HepG2 (cell line): ENCODE measurements at regions not wholly inside any gene's neighbourhood (a gene's known extent, or its start where the extent isn't known, plus 50 kb on each side); places are given as distances from the start of the nearest gene placed in this dataset.

Source experiments
- ATAC-seq: fragments of 200-7000 bp; cut with Tn5 transposase; 3 replicates; pipeline ENCODE4 v1.9.1; 2020; ENCODE audit warnings: mild to moderate bottlenecking, moderate library complexity
- BruUV-seq: library from RNA; stranded (reverse); fragments of 400-500 nt; replicated peaks from 2 replicates; lab custom pipeline; 2021; lab: Mats Ljungman, UMichigan
- CTCF ChIA-PET: fragments of 300-600 bp; formaldehyde crosslinking; extraction: SDS; loops from one replicate; lab custom pipeline; 2021; ENCODE audit warnings: low total read pairs, inconsistent platforms, low intra/inter-chr PET ratio; lab: Yijun Ruan, JAX
- POLR2A ChIA-PET: fragments of 350-600 bp; sonication (Branson Sonifier 250); formaldehyde crosslinking; loops from one replicate; lab custom pipeline; 2020; ENCODE audit warnings: antibody characterized with exemption, inconsistent platforms; lab: Yijun Ruan, JAX
- DNase-seq: peaks from one replicate; pipeline ENCODE4 v3.0.0-alpha.2; 2015; ENCODE audit warnings: low spot score
- FAIRE-seq: peaks from 3 replicates; lab custom pipeline; 2011; peaks lifted over from hg19 to GRCh38; lab: Jason Lieb, UNC
- H2AFZ ChIP-seq: one replicate; pipeline ENCODE4 v1.6.1; 2011; ENCODE audit warnings: low read length, inconsistent platforms
- H3K27ac ChIP-seq: fragments of 300-600 bp; 3 replicates; pipeline ENCODE4 v1.8.0; 2011; ENCODE audit warnings: mixed run types, mild to moderate bottlenecking, mixed read lengths, low read length, inconsistent platforms; ENCODE audit not compliant: insufficient read depth; ENCODE audit errors: extremely low read length
- H3K27me3 ChIP-seq, 2 experiments: fragments of 200-600 bp in 1 of 2; 2 replicates in 1 of 2; 3 replicates in 1 of 2; pipeline versions ENCODE4 v1.6.0 to v1.8.0; 2011; ENCODE audit warnings: low read length in 2 of 2, mild to moderate bottlenecking in 2 of 2, moderate library complexity in 2 of 2, inconsistent platforms in 1 of 2; ENCODE audit not compliant: insufficient read depth in 2 of 2, control insufficient read depth in 1 of 2
- H3K36me3 ChIP-seq, 2 experiments: fragments of 200-600 bp in 1 of 2; replicated peaks in 1 of 2; 2 replicates in 1 of 2; 3 replicates in 1 of 2; pipeline versions ENCODE4 v1.5.1 to v1.8.0; 2011; ENCODE audit warnings: low read length in 2 of 2, inconsistent platforms in 1 of 2; ENCODE audit not compliant: insufficient read depth in 2 of 2, control insufficient read depth in 1 of 2
- H3K4me1 ChIP-seq: 2 replicates; pipeline ENCODE4 v1.5.1; 2012; ENCODE audit warnings: low read length, inconsistent platforms; ENCODE audit not compliant: insufficient read depth
- H3K4me2 ChIP-seq: 2 replicates; pipeline ENCODE4 v1.6.0; 2011; ENCODE audit warnings: low read depth, low read length, inconsistent platforms
- H3K4me3 ChIP-seq, 3 experiments: fragments of 200-600 bp in 1 of 3; sonication (generic), shearing (Covaris generic) in 1 of 3; replicated peaks in 1 of 3; 2 replicates each; pipeline ENCODE4 v1.5.1; 2011 to 2016; ENCODE audit warnings: low read length in 3 of 3, inconsistent platforms in 2 of 3, low read depth in 2 of 3, mild to moderate bottlenecking in 2 of 3, control low read depth in 1 of 3, mixed read lengths in 1 of 3; ENCODE audit not compliant: insufficient read depth in 1 of 3
- H3K79me2 ChIP-seq: one replicate; pipeline ENCODE4 v1.6.1; 2011; ENCODE audit warnings: low read length, inconsistent platforms; ENCODE audit not compliant: insufficient read depth
- H3K9ac ChIP-seq: 2 replicates; pipeline ENCODE4 v1.6.0; 2011; ENCODE audit warnings: mild to moderate bottlenecking, low read depth, low read length, inconsistent platforms; ENCODE audit not compliant: insufficient read depth
- H3K9me3 ChIP-seq: 2 replicates; pipeline ENCODE4 v1.5.1; 2012; ENCODE audit warnings: mild to moderate bottlenecking, low read length
- H4K20me1 ChIP-seq: 2 replicates; pipeline ENCODE4 v1.6.0; 2011; ENCODE audit warnings: inconsistent platforms, mild to moderate bottlenecking, low read length, moderate library complexity; ENCODE audit not compliant: insufficient read depth
- ADNP ChIP-seq: sonication (generic); formaldehyde crosslinking; IDR thresholded peaks from 2 replicates; pipeline ENCODE4 v1.4.0; 2020; ENCODE audit warnings: missing genetic modification reagents
- GRHL1 ChIP-seq: sonication (generic); formaldehyde crosslinking; conservative IDR thresholded peaks from 2 replicates; pipeline ENCODE4 v1.8.0; 2022; ENCODE audit warnings: missing genetic modification reagents
- HMG20B ChIP-seq: conservative IDR thresholded peaks from 2 replicates; pipeline ENCODE4 v1.6.1; 2016; ENCODE audit warnings: missing genetic modification reagents, missing compliant biosample characterization
- KDM6A ChIP-seq: IDR thresholded peaks from 2 replicates; pipeline ENCODE4 v1.6.1; 2016; ENCODE audit warnings: low read depth
- KIAA2018 ChIP-seq: sonication (generic); formaldehyde crosslinking; IDR thresholded peaks from 2 replicates; pipeline ENCODE4 v1.5.0; 2020; ENCODE audit warnings: mild to moderate bottlenecking, missing genetic modification reagents, borderline replicate concordance
- KMT2B ChIP-seq: IDR thresholded peaks from 2 replicates; pipeline ENCODE4 v1.6.1; 2016; ENCODE audit warnings: missing genetic modification reagents, missing compliant biosample characterization
- MIER3 ChIP-seq: IDR thresholded peaks from 2 replicates; pipeline ENCODE4 v1.6.1; 2016; ENCODE audit warnings: missing compliant biosample characterization, borderline replicate concordance
- PPARG ChIP-seq: conservative IDR thresholded peaks from 2 replicates; pipeline ENCODE4 v1.6.1; 2016; ENCODE audit warnings: missing biosample characterization, missing genetic modification reagents
- SP2 ChIP-seq: sonication (generic); formaldehyde crosslinking; IDR thresholded peaks from 2 replicates; pipeline ENCODE4 v1.5.1; 2020; ENCODE audit warnings: mild to moderate bottlenecking, missing genetic modification reagents
- TBL1XR1 ChIP-seq: fragments of 150-350 bp; IDR thresholded peaks from 2 replicates; pipeline ENCODE4 v1.6.1; 2014; ENCODE audit warnings: borderline replicate concordance, low read length; ENCODE audit not compliant: partially characterized antibody
- ZBTB38 ChIP-seq: sonication (generic); formaldehyde crosslinking; IDR thresholded peaks from 2 replicates; pipeline ENCODE4 v1.5.1; 2020; ENCODE audit warnings: mild to moderate bottlenecking, missing genetic modification reagents
- ZFYVE20 ChIP-seq: sonication (generic); formaldehyde crosslinking; IDR thresholded peaks from 2 replicates; pipeline ENCODE4 v1.8.0; 2023; ENCODE audit warnings: low read depth, mild to moderate bottlenecking, moderate library complexity, missing genetic modification reagents, borderline replicate concordance
- ZMAT3 ChIP-seq: sonication (generic); formaldehyde crosslinking; conservative IDR thresholded peaks from 2 replicates; pipeline ENCODE4 v1.7.0; 2021; ENCODE audit warnings: missing genetic modification reagents
- ZNF12 ChIP-seq: sonication (generic); formaldehyde crosslinking; IDR thresholded peaks from 2 replicates; pipeline ENCODE4 v1.5.0; 2020; ENCODE audit warnings: missing genetic modification reagents
- ZNF333 ChIP-seq: sonication (generic); formaldehyde crosslinking; IDR thresholded peaks from 2 replicates; pipeline ENCODE4 v1.4.0; 2020; ENCODE audit warnings: mild to moderate bottlenecking, missing genetic modification reagents, borderline replicate concordance
- WGBS: methylation state at CpG from one replicate; pipeline ENCODE4 v1.1.6; 2017; ENCODE audit warnings: low lambda C conversion rate; 5-methylcytosine and 5-hydroxymethylcytosine counted together
- in situ Hi-C: cut with HindIII; loops from 2 replicates; pipeline ENCODE4 v1.10.0; 2017; ENCODE audit warnings: low pct_unique_long_range_greater_than_20kb; ENCODE audit not compliant: extremely low pct_ligation_motif_present
- intact Hi-C: fragments of 100-400 bp; cut with micrococcal nuclease; formaldehyde crosslinking; loops from one replicate; pipeline ENCODE4 v1.10.0; 2022; ENCODE audit not compliant: unreplicated experiment
- TF ChIP-seq, protein P1 (sequence below): sonication (generic); formaldehyde crosslinking; IDR thresholded peaks from 2 replicates; pipeline ENCODE4 v1.4.0; 2020; ENCODE audit warnings: missing genetic modification reagents

DNA sequence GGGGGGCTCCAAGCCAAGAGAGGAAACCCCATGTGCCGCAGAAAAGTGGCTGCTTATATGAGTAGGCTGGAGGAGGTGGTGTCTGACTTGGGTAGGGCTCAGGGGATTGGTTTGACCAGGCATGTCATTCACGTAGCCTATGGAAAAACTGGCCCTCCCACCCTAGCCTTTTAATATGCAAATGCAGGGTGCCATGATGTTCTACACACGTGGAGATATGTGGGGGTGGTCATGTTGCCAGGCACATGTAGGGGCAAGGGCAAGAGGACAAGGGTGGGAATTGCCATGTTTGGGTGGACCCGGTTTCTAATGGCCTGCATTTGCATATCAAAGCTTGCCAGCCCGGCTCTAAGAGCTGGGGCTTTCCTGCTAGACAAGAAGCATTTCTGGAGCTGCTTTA lies 86.9 kb upstream of the SHISA3 start:
- Histone ChIP-seq H3K36me3 (no peaks in the 10 kb centered on the region), H2AFZ (no peak overlapping the region), H3K79me2 (no peaks in the 10 kb centered on the region), H3K9ac (no peak overlapping the region), H3K4me1 (no peaks in the 10 kb centered on the region), H3K9me3 (no peaks in the 10 kb centered on the region), H4K20me1 (no peaks in the 10 kb centered on the region), H3K4me2 (no peak overlapping the region), H3K4me3 (no peak overlapping the region), H3K27ac (no peak overlapping the region), H3K27me3 (peaks cover 0 to 6% of the 10 kb centered on the region in 2 experiments; a peak in 2 of 5 replicates)
- intact Hi-C loops (no loop called here), in situ Hi-C loops (no loop called here)
- FAIRE-seq (no peak), DNase-seq (no peak), ATAC-seq (no peak)
- ChIA-PET POLR2A (no interaction called here), CTCF (no interaction called here)
- no TSS peak for BruUV-seq
- 25% methylated on average over 4 of the region's 5 CpGs for WGBS
- TF ChIP-seq ZBTB38 (CRISPR knock-in tag), result no peak
- TF ChIP-seq, protein P1, sequence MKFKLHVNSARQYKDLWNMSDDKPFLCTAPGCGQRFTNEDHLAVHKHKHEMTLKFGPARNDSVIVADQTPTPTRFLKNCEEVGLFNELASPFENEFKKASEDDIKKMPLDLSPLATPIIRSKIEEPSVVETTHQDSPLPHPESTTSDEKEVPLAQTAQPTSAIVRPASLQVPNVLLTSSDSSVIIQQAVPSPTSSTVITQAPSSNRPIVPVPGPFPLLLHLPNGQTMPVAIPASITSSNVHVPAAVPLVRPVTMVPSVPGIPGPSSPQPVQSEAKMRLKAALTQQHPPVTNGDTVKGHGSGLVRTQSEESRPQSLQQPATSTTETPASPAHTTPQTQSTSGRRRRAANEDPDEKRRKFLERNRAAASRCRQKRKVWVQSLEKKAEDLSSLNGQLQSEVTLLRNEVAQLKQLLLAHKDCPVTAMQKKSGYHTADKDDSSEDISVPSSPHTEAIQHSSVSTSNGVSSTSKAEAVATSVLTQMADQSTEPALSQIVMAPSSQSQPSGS (CRISPR knock-in tag), result no peak
- TF ChIP-seq MIER3 (CRISPR knock-in tag), result no peak
- TF ChIP-seq KIAA2018 (CRISPR knock-in tag), result no peak
- TF ChIP-seq KDM6A, result no peak
- no peak for TF ChIP-seq PPARG
- TF ChIP-seq TBL1XR1, result no peak
- no peak for TF ChIP-seq ZNF12
- TF ChIP-seq SP2 (CRISPR knock-in tag), result no peak
- TF ChIP-seq KMT2B (CRISPR knock-in tag), result no peak
- no peak for TF ChIP-seq GRHL1 (CRISPR knock-in tag)
- TF ChIP-seq ZFYVE20, result no peak
- no peak for TF ChIP-seq HMG20B (CRISPR knock-in tag)
- no peak for TF ChIP-seq ZNF333 (CRISPR knock-in tag)
- no peak for TF ChIP-seq ADNP (CRISPR knock-in tag)
- no peak for TF ChIP-seq ZMAT3
